HG03108 (cell line): ENCODE measurements at regions not wholly inside any gene's neighbourhood (a gene's known extent, or its start where the extent isn't known, plus 50 kb on each side); places are given as distances from the start of the nearest gene placed in this dataset.

Experiments used
- ATAC-seq: cut with Tn5 transposase; IDR thresholded peaks from one replicate; pipeline ENCODE4 v1.9.1; 2021; ENCODE audit warnings: moderate library complexity; ENCODE audit not compliant: unreplicated experiment

DNA sequence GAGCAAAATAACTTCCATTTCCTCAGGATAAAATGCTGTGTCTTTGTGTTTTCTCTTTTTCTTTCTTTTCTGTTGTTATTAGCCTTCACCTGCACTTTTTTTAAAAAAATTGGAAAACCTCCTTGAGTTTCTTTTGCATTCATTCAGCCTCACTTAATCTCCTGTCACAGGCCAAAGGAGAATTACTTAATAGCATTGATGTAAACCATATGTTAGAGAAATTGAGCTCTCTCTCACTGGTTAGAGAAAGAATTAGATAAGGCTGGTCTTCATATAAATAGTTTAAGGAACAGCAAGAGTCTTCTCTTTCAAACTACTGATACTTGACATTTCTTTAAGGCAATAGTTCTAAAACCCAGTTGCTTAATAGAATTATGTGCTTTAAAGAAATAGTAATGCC is 564.2 kb downstream of the TFAP2B start:
- no peak for ATAC-seq

DNA sequence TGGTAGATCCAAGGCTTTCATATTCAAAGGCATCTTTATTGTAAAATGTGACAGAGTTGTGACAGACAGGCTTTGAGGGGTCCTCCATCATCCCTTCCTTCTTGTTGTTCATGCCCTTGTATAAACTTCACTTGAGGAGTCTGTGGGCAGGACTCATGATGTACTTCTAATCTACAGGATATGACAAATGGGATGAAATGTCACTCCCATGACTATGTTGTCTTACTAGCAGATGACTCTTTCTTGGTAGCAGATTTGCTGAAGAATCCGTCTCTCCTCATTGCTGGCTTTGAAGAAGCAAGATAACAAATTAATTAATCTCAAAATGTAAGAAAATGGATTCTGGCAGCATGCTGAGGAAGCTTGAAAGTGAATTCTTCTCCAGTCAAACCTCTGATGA is 566.1 kb downstream of the TFAP2B start:
- no peak for ATAC-seq

DNA sequence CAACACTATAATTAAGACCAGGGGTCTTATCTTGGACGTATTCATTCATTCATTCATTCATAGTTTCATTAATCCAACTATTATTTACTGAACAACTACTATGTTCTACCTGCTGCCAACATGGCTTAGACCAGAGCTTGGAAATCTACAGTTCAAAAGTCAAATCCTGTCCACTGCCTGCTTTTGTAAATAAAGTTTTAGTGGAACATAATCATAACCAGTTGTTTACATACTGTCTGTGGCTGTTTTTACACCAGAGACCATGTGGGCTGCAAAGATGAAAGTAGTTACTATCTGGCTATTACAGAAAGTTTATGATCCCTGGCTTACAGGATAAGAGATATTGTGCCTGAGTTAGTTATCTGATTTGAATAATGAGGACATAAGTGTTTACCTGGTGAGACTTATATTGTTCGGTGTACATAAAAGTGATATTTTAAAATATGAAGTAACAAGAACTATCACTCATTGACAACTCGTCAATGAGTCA is 567.7 kb downstream of the TFAP2B start:
- no peak for ATAC-seq

DNA sequence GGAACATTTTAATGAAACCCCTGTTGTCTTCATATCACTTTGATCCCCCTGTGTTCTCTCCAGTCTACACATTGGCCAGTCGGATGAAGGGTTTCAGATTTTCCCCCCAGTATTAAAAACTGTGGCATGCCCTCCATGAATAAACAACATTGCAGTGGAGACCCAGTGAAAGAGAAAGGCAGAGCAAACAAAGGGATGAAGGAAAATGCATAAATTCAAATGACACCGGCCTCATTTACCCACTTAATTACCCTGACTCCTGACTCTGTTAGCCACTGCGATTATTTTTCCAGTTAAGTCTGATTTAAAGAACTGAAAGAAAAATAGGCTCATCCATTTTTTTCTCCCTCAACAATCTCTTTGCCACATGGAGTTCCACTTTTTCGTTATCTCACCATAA is 569.2 kb downstream of the TFAP2B start:
- ATAC-seq, result no peak

DNA sequence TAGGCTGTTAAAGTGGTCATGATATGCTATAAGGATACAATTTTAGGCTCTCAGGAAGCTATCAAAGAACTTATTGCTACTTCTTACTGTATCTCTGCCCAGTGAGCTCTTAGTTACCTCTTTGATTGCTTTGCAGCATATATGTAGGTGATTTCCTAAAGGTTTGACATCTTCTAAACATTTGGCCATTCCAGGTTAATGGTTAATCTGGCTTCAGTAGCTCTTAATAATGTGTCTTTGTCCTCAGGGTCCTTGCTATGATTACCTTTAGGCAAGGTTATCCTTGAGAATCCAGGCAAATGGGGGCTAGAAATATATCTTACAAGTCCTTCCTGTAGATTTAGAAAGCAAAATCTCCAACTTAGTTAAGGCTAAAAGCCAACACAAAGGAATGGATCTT is 575.4 kb downstream of the TFAP2B start:
- no peak for ATAC-seq

DNA sequence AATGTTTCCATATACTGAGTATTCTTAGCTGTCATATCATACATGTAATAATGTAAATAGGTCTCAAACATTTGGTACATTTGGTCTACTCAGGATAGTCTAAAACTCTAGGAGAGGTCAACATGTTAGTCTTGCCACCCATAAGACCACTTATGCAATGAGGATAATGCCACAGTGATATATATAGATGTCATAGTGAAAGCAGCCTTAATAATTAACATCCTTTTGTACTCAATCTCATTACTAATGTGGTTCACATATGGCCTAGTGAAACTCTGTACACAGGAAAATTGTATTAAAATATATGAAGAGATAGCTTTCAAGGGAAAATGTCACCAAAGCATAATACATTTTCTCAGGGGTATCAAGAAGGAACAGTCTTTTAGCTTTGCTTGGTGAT is 577.9 kb downstream of the TFAP2B start:
- peak; percentile 56 for ATAC-seq

DNA sequence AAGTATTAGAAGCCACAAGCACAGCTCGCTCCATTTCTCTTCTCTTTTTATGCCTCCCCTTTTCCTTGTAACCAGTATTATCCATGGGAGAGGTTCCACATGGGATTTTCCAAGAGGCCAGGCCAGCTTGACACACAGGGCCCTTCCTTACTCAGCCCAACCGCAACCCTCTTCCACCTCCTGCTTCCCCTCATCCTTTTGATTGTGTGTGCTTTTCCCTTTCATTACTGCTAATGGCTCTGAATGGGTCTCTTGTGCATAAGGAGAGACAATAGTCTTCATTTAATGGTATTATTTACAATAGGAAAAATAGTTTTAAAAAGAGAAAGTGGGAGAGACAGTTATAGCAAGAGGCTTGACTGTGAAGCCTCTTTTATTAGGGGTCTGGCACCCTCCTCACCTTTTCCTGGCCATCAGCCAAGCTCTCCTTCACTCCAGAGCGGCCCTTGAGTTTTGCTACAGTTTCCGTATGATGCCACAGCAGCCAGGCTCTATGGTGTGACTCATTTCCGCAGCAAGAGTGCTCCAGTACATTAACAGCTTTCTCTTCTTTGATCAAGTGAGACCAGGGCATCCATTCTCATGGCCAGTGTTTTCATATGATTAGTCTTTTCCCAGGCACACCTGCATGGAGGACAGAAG is 579.5 kb downstream of the TFAP2B start:
- peak; percentile 48 for ATAC-seq

DNA sequence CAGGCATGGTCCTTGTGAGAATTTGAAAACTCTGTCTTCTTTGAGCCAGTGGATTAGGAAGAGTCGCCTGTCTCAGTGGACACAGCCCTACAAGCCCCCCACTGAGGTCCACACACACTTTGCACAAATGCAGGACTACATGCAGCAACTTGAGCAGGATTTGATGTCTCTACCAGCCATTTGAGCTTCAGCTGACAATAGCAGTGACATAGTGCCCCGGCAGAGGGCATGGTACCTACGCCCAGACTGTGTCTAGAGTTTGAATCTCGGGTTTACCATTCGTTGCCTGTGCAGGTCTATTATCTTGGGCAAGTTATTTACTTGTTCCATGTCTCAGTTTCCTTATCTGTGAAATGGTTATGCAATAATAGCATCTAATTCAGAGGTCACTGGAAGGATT is 580.1 kb downstream of the TFAP2B start:
- ATAC-seq, result peak; percentile 20

DNA sequence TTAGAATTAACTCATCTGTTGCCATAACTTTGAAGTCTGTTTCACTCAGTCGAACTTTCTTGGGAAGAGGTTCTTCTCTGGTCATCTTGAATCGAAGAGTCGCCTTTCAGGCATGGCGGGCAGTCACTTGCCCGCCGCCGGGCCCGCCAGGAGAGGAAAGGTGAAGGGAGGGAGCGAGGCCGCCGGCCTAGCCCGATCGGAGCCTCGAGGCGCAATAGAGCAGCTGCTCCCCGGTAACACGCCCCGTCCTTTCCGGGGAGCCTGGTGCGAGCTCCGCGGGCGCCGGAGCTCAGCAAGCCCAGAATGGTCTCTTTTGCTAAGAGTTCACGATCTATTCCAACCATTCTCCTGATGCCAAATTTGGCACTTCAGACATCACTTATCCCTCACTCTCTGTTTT is 591.8 kb downstream of the TFAP2B start:
- no peak for ATAC-seq

DNA sequence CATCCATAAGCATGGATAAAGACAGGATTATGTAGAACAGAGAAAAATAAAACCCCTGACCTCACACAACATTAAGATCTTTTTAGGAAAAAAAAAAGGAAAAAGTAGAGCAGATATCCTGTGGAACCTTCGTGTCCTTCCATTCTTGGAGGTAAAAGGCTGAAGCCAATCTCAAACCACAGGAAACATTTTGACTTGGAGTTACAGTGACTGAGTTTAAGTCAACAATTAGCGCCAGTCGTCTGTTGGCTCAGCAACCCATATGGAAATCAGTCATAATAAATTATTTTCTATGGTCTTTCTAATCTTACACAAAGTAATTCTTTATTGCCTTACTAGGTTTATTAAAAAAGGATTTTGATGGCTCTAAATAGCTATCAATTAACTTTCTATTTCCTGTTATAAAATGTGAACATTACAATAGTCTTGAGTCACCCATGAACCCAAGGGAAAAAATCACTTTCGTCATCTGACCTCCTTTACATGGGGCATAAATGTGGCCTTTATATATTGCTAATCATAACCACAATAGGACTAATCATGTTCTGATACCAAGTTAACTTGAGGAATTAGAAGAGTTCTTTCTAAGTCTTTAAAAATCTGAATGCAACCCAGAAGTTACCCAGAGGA is 592.9 kb downstream of the TFAP2B start:
- no peak for ATAC-seq

DNA sequence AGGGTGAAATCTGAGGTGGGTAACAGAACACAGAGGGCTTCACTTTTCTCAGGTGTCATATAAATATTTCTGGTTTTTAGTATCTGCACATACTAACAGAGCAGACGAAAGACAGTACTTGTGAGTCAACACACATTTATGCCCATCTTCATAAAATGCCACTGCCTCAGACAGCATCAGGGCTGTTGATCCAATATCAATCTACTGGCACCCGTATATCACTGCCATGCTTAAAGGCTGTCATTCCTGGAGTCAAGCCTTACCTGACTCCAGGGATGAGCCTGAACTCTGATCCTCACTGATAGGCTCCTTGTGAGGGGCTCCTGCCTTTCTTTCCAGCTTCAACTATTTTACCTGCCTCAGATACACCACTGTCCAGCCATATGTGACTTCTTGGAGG is 595.7 kb downstream of the TFAP2B start:
- ATAC-seq, result no peak

DNA sequence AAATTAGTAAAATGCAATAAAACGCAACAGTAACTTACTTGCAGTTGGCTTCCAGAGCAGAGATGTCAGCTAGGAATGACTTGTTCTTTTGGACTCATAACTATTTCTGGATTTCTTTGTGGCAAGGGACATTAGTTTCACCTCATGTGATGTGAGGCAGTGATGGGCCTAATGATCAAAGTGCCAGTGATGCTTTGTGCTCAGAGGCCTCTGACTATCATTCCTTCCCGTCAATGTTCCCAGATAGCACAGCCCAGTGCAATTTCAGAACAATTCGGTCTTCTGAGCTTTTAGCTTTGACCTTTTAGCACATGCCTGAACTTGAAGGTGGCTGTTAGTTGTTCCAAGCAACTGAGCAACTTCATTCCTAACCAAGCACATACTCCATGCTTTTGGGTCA is 596.8 kb downstream of the TFAP2B start:
- ATAC-seq, result no peak

DNA sequence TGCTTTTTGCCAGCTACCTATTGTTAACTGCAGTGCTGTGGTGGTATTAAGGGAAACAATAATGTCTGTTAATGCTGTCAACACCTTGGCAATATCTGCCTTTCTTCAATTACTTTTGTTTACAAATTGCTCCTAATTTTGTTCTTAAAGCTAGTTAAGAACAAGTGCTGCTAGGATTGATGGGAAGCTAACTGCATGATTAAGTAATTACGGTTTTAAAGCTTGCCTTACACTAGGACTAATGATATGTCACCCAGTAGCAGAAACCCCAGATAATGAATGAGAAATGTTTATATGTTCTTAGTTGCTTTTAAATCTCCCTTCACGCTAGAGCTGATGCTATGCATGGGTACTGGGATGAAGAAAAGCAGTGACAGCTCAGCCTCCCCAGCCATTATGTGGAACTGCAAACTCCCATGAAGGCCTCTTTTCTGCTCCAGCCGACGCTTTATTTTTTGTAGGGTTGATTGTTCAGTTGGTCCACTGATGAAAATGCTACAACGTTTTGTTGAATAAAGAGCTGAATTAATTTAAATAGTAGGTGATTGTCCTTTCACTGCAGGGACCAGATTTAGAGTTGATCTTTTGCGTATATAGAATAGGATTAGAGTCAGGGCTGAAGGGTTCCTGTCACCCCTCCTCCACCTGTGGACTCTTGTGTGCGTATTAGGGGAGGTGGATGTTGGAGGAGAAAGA is 610.5 kb downstream of the TFAP2B start:
- no peak for ATAC-seq

DNA sequence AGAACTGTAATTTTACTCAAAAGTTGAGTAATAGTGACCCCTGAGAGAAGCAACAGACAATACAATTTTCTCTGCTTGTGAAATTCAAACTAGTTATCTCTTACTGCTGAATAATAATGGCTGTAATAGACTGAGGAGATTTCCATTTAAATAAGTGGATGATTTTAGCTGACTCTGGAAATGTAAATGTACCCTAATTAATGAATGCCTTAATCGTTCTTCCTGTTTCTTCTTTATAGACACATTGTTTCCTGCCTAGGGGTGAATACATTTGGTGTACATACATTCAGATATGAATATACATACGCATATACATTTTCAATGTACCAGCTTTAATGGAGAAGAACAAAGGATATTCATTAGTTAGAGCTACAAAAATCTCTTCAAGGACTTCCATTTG is 611.9 kb downstream of the TFAP2B start:
- ATAC-seq, result no peak

DNA sequence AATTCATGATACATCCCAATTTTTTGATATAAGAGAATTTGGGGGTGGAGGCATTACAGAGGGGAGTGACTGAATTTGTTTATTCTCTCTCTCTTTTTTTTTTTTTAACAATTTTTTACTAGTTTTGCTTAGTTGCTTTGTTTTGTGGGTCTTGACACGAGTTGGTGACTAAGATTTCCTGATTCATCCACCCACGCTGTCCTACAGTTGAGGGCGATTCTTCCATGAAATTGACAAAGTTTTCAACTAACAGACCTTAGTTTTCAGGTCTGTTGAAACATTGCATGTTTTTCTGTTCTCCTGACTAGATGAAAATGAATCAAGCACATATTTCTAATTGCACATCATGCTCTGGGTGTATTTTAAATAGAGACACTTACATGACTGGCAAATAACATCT is 613.8 kb downstream of the TFAP2B start:
- no peak for ATAC-seq

DNA sequence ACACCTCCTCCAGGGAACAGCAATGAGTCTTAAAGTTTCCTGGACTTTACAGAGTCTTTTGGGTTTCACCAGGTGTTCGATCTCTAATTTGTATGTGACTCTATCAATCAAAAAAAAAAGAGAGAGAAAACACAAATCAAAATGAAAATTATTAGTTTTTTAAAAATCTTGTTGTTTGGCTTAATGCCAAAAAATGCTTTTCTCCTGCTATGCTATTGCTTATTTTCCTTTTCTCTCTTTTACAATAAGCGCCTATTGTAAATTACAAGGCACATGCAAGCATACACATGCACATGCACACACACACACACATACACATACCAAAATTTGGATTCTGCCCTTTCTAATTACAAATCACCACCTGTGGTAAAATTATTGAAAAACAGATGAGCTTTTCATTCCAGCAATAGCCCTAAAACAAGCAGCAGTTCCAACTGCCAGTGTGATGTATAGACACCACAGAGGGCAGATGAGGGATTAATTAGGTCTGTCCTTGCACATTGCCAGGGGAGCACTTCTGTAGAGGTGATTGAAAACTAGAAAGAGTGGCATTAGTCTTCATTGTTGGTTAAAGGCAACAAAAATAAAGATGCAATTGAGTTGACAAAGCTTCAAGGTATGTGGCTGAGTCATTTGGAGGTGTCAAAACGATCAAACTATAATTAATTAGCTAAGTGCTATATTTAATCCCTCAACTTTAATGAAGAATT is 631.7 kb downstream of the TFAP2B start:
- no peak for ATAC-seq

DNA sequence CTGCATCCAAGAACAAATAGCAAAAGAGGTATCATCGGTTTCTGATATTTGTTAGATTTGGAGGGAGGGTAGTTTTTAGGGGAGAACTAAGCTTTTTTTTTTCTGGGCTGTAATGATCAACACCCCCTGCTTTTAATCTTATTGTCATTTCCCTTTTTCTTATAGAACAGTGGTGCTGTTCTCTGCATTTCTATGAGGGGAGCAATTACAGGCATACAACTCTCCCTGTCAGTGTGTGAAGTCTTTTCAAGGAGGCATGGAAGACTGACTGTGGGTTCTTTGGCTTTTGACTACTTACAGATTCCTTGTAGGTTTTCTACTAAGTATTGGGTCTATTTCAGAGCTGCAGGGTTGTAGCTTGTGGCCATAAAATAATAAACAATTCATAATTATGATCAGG is 632.3 kb downstream of the TFAP2B start:
- no peak for ATAC-seq

DNA sequence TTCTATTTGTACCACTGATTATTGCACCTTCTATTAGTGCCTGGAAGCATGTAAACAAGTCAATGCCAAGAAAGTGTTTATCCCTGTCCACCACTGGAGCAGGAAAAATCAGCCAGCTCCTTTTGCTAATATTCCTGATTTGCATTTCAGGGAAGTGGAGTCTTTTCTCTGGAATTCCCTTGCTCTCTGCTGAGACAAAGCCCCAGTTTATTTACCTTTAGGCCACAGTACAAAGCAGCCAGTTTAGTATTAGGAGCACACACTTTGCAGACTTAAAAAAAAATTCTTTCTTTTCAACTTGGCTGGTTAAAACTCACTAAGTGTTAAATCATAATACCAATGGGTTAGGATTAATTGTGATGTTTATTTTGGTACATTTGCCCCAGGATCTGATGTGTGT is 631.1 kb downstream of the PKHD1 start:
- no peak for ATAC-seq

DNA sequence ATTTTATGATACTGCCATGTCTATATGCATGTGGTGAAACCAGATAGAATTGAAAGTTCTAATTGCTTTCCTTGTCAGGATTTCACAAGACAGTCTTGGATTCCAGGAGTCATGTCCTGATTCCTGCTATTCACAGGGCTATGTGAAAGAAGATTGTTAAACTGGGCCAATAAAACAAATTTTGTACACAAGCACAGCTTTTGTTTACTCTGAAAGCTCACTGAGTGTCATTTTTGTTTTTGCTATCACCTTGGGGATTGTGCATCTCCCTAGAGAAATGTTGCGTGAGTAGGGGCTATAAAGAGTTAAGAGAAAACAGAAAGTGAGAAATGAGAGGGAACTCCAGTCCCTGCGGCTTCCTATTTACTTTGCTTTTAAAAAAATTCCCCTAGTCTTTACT is 627.5 kb downstream of the PKHD1 start:
- ATAC-seq, result peak; percentile 94

DNA sequence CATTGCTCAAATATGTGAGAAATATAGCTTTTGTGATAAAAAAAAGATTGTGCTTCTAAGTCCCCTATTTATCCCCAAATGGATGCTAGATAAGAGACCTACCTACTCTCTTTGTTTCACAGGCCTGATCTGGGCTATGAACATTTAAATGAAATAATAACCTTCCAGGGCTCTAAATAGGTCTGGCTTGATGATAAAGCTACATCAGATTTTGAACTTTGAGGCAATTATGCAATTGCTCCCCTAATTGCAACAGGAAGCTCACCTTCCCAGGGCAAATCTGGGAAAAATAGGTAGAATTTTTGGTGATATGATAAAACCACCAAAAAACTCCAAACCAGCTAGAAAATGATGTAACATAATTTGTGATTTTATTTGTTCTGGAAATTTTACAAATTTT is 624.5 kb downstream of the PKHD1 start:
- no peak for ATAC-seq

DNA sequence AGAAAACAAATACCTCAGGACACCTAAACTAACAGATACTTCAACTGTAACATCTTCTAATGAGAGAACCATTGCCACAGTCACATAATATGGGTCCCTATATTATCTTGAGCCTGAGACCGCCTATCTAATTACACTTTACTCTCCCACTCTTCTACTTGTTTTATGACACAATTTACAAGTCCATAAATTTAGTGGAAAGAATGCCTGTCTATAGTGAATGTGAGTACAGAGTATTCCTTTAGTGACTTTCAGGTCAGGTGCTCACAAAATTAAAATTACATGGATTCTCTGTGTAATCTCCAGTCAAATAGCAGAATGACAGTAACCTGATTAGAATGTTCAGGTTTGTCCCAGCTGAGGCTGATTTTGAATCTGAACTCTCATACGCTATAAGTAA is 624.1 kb downstream of the PKHD1 start:
- no peak for ATAC-seq

DNA sequence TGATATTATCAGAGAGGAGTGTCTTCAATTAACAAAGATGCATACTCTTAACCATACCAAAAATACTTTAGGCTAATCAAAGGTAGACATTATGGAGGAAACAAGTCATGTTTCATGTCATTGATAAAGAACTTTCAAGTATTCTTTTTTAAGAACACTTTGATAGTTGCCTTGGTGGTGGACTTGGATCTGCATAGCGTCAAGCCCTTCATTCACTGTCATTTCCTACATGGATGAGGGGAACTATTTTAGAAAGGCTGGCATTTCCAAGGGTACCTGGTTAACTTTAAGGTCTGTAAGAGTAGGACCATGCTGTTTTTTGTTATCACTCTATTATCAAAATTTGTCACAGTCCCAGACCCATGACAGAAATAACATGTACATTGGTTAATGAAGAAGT is 622.5 kb downstream of the PKHD1 start:
- no peak for ATAC-seq
